Glutamatergic neuron (in vitro differentiated cells): ENCODE measurements at regions not wholly inside any gene's neighbourhood (a gene's known extent, or its start where the extent isn't known, plus 50 kb on each side); places are given as distances from the start of the nearest gene placed in this dataset.

Experiments
- DNase-seq: peaks from one replicate; pipeline ENCODE4 v3.0.0; 2022
- H3K27ac Mint-ChIP-seq: one replicate; pipeline ENCODE4 v1.8.0; 2020; ENCODE audit warnings: mild to moderate bottlenecking, mixed read lengths, inconsistent platforms; ENCODE audit not compliant: unreplicated experiment
- H3K27me3 Mint-ChIP-seq: one replicate; pipeline ENCODE4 v1.8.0; 2020; ENCODE audit warnings: mild to moderate bottlenecking, moderate library complexity, mixed read lengths, inconsistent platforms; ENCODE audit not compliant: unreplicated experiment
- H3K36me3 Mint-ChIP-seq: one replicate; pipeline ENCODE4 v1.8.0; 2020; ENCODE audit warnings: mild to moderate bottlenecking, mixed read lengths, inconsistent platforms; ENCODE audit not compliant: unreplicated experiment
- H3K4me1 Mint-ChIP-seq: one replicate; pipeline ENCODE4 v1.8.0; 2020; ENCODE audit warnings: mild to moderate bottlenecking, low read depth, mixed read lengths, inconsistent platforms; ENCODE audit not compliant: unreplicated experiment
- H3K4me3 Mint-ChIP-seq: one replicate; pipeline ENCODE4 v1.8.0; 2020; ENCODE audit warnings: mild to moderate bottlenecking, mixed read lengths, inconsistent platforms; ENCODE audit not compliant: unreplicated experiment
- H3K9me3 Mint-ChIP-seq: one replicate; pipeline ENCODE4 v1.8.0; 2020; ENCODE audit warnings: mild to moderate bottlenecking, moderate library complexity, mixed read lengths, inconsistent platforms; ENCODE audit not compliant: unreplicated experiment
- TF ChIP-seq, protein P1 (sequence below): fragments of 200-600 bp; sonication (generic); IDR thresholded peaks from one replicate; pipeline ENCODE4 v1.5.0; 2021; ENCODE audit not compliant: partially characterized antibody, unreplicated experiment

- no peak overlapping the region for H3K27ac Mint-ChIP-seq
Measured at GRCh38 chr18:30415903-30416302, 626.6 kb downstream of the DSC3 start.

GRCh38 chr18:30409120-30409519, 633.4 kb downstream of the DSC3 start:
- Mint-ChIP-seq H3K27ac (no peak overlapping the region), H3K4me1 (peaks cover 2% of the 10 kb centered on the region), H3K27me3 (no peaks in the 10 kb centered on the region), H3K4me3 (no peak overlapping the region), H3K9me3 (no peaks in the 10 kb centered on the region), H3K36me3 (peaks cover 6% of the 10 kb centered on the region)
- TF ChIP-seq, protein P1, sequence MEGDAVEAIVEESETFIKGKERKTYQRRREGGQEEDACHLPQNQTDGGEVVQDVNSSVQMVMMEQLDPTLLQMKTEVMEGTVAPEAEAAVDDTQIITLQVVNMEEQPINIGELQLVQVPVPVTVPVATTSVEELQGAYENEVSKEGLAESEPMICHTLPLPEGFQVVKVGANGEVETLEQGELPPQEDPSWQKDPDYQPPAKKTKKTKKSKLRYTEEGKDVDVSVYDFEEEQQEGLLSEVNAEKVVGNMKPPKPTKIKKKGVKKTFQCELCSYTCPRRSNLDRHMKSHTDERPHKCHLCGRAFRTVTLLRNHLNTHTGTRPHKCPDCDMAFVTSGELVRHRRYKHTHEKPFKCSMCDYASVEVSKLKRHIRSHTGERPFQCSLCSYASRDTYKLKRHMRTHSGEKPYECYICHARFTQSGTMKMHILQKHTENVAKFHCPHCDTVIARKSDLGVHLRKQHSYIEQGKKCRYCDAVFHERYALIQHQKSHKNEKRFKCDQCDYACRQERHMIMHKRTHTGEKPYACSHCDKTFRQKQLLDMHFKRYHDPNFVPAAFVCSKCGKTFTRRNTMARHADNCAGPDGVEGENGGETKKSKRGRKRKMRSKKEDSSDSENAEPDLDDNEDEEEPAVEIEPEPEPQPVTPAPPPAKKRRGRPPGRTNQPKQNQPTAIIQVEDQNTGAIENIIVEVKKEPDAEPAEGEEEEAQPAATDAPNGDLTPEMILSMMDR: no peak
- DNase-seq: no peak

More at GRCh38 chr18:30415903-30416302, 626.6 kb downstream of the DSC3 start:
- Mint-ChIP-seq H3K36me3 (no peaks in the 10 kb centered on the region), H3K27me3 (peaks cover 2% of the 10 kb centered on the region), H3K4me1 (no peaks in the 10 kb centered on the region), H3K4me3 (no peak overlapping the region), H3K9me3 (peaks cover 2% of the 10 kb centered on the region)
- TF ChIP-seq, protein P1: no peak
- no peak for DNase-seq

DNA sequence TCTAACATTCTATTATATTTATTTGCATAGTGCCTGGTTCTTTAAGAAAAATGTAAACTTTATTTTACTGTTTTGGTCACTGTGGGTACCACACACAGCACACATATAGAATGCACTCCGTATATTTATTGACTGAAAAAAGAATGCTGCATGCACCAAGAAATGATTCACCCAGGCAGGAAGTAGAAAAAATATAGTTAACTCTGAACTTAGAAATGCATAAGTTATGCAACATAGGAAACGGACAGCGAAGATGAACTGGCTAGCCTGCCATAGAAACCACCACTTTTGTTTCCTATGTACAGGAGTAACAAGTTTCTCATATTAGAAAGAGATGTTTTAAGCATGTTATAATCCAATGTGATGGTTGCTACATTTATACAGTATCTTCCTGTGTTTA, 635.8 kb downstream of the DSC3 start:
- Mint-ChIP-seq H3K9me3 (no peaks in the 10 kb centered on the region), H3K27ac (no peak overlapping the region), H3K4me3 (no peak overlapping the region), H3K4me1 (peaks cover 2% of the 10 kb centered on the region), H3K36me3 (peaks cover 6% of the 10 kb centered on the region), H3K27me3 (no peaks in the 10 kb centered on the region)
- no peak for DNase-seq
- TF ChIP-seq, protein P1: no peak

DNA sequence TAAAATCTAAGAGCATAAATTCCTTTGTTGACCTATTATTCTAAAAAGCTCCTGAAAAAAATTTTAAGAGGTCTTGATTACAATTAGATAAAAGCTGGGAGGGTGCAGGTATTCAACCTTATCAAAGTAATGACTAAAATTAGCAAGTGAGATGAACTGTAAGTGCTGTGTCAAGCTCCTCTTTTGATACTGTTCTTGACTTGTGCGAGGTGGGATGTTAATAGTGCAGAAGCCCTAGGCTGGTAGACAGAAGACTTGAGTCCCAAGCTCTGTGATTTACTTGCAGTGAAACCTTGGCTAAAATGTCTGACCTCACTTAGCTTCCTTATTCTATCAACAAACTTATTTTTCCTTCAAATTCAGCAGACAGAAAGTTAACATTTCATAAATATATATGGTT, 637.5 kb downstream of the DSC3 start:
- no peak for DNase-seq
- no peak overlapping the region for H3K27ac Mint-ChIP-seq
- H3K27me3 Mint-ChIP-seq: no peaks in the 10 kb centered on the region
- H3K4me3 Mint-ChIP-seq: no peak overlapping the region
- peaks cover 2% of the 10 kb centered on the region for H3K4me1 Mint-ChIP-seq
- no peaks in the 10 kb centered on the region for H3K9me3 Mint-ChIP-seq
- H3K36me3 Mint-ChIP-seq: peaks cover 6% of the 10 kb centered on the region
- TF ChIP-seq, protein P1: no peak

GRCh38 chr18:30404422-30404821, 638.1 kb downstream of the DSC3 start:
- TF ChIP-seq, protein P1: no peak
- H3K4me1 Mint-ChIP-seq: peaks cover 2% of the 10 kb centered on the region
- no peaks in the 10 kb centered on the region for H3K9me3 Mint-ChIP-seq
- peaks cover 6% of the 10 kb centered on the region for H3K36me3 Mint-ChIP-seq
- peak overlapping the region; percentile 43 for H3K27ac Mint-ChIP-seq
- no peak overlapping the region for H3K4me3 Mint-ChIP-seq
- DNase-seq: no peak
- H3K27me3 Mint-ChIP-seq: no peaks in the 10 kb centered on the region
